ENCODE measurements at regions not wholly inside any gene's neighbourhood (a gene's known extent, or its start where the extent isn't known, plus 50 kb on each side); places are given as distances from the start of the nearest gene placed in this dataset.

GRCh38 chr10:3472287-3473051 lies 299.9 kb upstream of the PITRM1 start:
- no peak overlapping the region for H3K4me3 ChIP-seq (ENCODE audit: low read depth, low read length)
- TF ChIP-seq CTCF (IDR thresholded peaks at IDR 0.05; ENCODE audit: low read depth, low read length): no peak

- TF ChIP-seq CTCF (IDR thresholded peaks at IDR 0.05; ENCODE audit: low read depth, low read length): no peak
- no peak overlapping the region for H3K4me3 ChIP-seq (ENCODE audit: low read depth, low read length)
Measured at GRCh38 chr10:3471927-3472286, 299.3 kb upstream of the PITRM1 start.

GRCh38 chr10:3471472-3471871 lies 298.9 kb upstream of the PITRM1 start:
- H3K4me3 ChIP-seq (ENCODE audit: low read depth, low read length): no peak overlapping the region
- no peak for TF ChIP-seq CTCF (IDR thresholded peaks at IDR 0.05; ENCODE audit: low read depth, low read length)

- no peak for TF ChIP-seq CTCF (IDR thresholded peaks at IDR 0.05; ENCODE audit: low read depth, low read length)
- H3K4me3 ChIP-seq (ENCODE audit: low read depth, low read length): no peak overlapping the region
Measured at GRCh38 chr10:3470191-3470590, 297.6 kb upstream of the PITRM1 start.

- H3K4me3 ChIP-seq (ENCODE audit: low read depth, low read length): no peak overlapping the region
- no peak for TF ChIP-seq CTCF (IDR thresholded peaks at IDR 0.05; ENCODE audit: low read depth, low read length)
Measured at GRCh38 chr10:3469639-3470020, 297.0 kb upstream of the PITRM1 start.

GRCh38 chr10:3468919-3469638 lies 296.5 kb upstream of the PITRM1 start:
- peak overlapping the region; percentile 34; the same call in 1 of the 2 replicates for H3K4me3 ChIP-seq (ENCODE audit: low read depth, low read length)
- no peak for TF ChIP-seq CTCF (IDR thresholded peaks at IDR 0.05; ENCODE audit: low read depth, low read length)

Measured in WI38 (cell line).